Ovary (tissue), 3 donors: ENCODE measurements at regions not wholly inside any gene's neighbourhood (a gene's known extent, or its start where the extent isn't known, plus 50 kb on each side); places are given as distances from the start of the nearest gene placed in this dataset.

Experiments
- EP300 ChIP-seq: sonication (generic); formaldehyde crosslinking; IDR thresholded peaks from one replicate; pipeline ENCODE4 v1.6.1; 2017; ENCODE audit warnings: antibody characterized with exemption
- TF ChIP-seq, protein P1 (sequence below), 3 donors: fragments of 450-650 bp in 2 of 3; fragments of 200-600 bp in 1 of 3; IDR thresholded peaks; one replicate each; pipeline versions ENCODE4 v1.5.1 to v1.8.0; 2016 to 2022; ENCODE audit warnings: antibody characterized with exemption in 3 of 3, mild to moderate bottlenecking in 1 of 3
- donor health status: DM: no; HTN: no; CAD: no.

DNA sequence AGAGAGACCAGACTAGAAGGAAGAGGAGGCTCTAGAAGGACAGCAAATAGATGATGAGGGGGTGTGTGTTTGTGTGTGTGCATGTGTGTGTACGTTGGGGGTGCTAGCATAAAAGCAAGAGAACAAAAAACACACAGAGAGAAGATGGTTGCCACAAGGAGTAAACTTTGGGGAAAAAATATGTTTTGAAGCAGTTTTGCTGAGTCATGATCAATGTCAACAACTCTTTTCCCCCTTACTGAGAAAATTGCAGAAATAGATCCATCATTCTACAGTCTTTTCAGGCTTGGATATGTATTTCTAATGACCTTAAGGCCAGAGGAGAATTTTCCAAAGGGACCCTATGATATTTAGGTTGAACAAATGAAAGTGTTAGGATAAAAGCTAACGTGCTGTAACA lies 89.0 kb upstream of the NHS start:
- TF ChIP-seq EP300 = no peak
- TF ChIP-seq, protein P1, sequence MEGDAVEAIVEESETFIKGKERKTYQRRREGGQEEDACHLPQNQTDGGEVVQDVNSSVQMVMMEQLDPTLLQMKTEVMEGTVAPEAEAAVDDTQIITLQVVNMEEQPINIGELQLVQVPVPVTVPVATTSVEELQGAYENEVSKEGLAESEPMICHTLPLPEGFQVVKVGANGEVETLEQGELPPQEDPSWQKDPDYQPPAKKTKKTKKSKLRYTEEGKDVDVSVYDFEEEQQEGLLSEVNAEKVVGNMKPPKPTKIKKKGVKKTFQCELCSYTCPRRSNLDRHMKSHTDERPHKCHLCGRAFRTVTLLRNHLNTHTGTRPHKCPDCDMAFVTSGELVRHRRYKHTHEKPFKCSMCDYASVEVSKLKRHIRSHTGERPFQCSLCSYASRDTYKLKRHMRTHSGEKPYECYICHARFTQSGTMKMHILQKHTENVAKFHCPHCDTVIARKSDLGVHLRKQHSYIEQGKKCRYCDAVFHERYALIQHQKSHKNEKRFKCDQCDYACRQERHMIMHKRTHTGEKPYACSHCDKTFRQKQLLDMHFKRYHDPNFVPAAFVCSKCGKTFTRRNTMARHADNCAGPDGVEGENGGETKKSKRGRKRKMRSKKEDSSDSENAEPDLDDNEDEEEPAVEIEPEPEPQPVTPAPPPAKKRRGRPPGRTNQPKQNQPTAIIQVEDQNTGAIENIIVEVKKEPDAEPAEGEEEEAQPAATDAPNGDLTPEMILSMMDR (IDR thresholded peaks at IDR 0.05) = no peak
